Occipital lobe (tissue), 1 donor: ENCODE measurements at regions not wholly inside any gene's neighbourhood (a gene's known extent, or its start where the extent isn't known, plus 50 kb on each side); places are given as distances from the start of the nearest gene placed in this dataset.
A peak's percentile ranks its signal among the peaks of the same experiment; 100 is the strongest.

Source experiments
- DNase-seq: peaks from one replicate; lab custom pipeline; 2025; lab: John Stamatoyannopoulos, UW

DNA sequence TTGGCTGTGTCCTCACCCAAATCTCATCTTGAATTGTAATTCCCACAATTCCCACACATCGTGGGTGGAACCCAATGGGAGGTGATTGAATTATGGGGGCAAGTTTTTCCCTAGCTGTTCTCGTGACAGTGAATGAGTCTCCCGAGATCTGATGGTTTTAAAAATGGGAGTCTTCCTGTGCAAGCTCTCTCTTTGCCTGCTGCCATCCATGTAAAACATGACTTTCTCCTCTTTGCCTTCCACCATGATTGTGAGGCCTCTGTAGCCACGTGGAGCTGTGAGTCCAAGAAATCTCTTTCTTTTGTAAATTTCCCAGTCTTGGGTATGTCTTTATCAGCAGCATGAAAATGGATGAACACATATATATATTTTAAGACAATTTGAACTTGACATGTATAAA is 285.4 kb downstream of the BAMBI start:
- DNase-seq, result no peak

DNA sequence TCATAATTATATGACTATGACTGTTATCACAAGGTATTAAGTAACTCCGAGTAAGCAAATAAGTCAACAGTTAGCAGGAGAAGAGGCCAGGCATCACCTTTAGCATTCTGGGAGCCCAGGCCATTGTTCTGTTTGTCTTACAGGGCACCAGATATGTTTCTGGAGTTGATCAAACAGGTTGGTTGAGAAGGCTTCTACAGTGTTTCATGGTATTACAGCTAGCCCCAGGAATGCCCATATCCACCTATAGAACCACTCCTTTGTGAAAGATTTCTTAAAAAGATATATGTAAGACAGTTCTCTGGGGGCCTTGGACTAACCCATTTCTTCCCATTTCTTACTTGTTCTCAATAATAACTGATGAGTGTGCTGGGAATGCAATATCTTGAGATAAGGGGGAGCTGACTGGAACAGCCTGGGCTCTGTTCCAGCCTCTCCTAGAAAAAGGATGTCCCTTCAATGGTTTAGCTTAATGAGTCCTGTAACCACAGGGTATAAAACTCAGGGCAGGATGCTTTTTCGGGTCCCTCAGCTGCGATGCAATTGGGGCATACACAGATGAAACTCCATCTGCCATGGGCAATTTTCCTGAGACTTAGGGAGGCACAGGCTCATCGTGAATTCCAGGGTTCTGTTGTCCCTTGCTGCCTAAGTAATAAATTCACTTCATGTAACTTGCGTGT is 286.4 kb downstream of the BAMBI start:
- DNase-seq, result no peak

DNA sequence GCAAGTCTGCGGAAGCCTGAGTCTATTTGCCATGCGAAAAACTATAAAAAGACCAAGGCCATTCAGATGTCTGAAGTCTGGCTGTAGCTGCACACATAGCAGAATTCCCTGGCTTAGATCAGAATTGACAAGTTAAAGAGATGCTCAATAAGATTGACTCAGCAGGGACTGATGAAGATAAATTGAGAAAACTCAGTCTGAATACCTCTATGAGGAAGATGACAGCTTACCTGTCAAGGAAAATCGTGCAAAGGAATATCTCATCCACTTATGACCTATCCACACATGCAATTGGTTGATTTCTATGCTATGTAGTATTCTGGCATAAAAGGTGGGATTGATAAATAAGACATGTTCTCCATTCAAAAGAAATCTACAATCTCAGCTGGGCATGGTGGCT is 288.6 kb downstream of the BAMBI start:
- no peak for DNase-seq

DNA sequence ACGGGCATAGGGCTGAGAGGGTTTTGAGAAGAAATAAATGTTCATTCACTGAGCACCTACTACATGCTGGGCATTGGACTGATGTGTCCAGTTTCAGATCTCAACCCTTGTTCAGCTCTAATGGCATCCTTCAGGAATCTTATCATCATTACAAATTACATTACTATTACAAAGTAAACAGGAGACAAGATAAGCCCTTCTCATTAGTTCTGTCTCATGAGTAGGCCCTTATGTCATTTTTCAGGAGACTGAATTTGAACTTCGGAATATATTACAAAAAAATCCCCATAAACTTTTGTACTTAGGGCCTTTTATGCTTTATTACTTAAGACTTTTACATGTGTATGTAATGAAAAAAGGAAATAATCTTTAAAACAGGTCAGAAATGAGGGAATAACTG is 289.7 kb downstream of the BAMBI start:
- no peak for DNase-seq

DNA sequence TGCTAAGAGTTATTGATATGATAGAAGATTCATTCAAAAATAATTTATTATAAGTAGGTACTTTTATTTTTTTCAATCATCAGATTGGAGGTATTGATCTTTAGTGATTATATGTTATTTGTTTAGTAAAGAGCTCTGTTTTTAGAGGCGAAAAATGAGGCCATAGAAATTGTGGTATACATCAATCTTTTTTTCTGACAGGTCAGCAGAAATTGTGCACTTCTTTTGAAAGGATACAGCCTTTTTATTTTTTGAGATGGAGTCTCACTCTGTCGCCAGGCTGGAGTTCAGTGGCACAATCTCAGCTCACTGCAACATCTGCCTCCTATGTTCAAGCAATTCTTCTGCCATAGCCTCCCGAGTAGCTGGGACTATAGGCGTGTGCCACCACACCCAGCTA is 292.1 kb downstream of the BAMBI start:
- DNase-seq, result no peak

DNA sequence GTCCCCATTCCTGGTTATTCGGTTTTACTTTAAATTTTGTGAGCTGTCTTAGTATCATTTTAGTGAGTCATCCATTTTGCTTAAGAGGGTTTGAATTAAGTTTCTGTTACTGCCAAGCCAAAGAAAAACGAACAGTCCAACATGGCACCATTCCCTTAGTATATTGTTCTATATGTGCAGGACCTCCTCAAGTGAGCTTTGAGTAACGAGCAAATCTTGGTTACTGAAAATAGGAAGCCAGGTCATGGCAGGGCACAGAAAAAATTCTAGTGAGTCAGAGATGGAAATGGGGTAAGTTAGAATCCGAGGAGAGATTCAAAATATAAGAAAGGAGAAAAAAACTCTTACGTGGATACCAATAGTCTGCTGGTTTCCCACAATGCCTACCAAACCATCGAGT is 292.9 kb downstream of the BAMBI start:
- no peak for DNase-seq

DNA sequence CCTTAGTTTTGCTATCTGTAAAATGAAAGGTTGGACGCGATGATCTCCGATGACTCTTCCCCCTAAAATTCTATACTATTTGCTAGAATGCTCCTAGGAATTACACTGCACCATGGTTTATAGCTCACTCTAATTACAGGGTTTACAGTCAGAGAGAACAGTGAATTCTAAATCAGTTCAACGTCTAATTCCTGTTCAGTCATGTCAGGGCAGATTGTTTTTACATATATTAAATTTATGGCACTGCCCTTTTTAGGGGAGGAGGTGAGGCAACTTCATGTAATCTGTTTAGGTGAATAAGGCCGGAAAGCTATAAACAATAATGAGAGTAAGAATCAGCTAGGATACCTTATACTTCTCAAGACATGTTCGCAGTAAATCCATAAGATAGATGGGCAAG is 293.9 kb downstream of the BAMBI start:
- no peak for DNase-seq

DNA sequence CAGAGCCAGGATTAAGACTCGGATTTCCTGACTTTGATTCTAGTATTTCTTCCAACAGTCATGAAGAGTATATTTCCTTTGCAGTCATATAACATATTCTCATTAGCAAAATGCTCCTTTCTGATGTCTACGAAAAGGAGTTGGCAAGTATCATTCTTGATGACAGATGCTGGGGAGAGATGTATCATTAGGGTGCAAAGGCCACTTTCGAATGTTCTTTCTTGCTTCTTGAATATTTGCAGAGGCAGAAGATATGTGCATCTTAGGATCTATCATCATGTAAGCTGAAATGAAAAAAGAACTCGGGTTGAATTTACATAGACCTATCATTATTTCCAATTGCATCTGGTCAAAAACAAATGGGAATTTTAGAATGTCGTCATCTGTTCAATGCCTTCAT is 294.4 kb downstream of the BAMBI start:
- no peak for DNase-seq

DNA sequence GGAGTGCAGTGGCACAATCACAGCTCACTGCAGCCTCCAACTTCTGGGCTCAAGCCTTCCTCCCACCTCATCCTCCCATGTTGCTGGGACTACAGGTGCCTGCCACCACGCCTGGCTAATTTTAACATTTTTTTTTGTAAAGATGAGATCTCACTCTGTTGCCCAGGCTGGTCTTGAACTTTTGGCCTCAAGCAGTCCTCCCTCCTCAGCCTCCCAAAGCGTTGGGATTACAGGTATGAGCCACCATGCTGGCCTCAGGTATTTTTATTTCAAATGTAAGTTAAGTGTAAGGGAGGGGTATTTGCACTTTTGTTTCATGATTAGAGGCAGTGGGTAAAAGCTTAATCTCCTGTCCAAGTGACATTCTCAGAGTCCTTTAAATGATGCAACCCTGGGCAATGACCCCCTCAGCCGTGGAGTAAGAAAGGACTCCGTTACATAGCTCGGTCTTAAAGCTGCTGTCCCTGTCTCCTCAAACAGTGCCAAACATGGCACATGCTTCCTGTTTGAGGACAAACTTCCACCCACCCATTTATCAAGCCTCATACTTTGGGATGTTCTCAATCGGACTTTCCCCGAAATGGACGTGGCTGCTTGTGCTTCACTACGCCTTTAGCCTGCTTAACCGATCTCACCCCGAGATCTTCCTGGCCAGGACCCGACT is 296.1 kb downstream of the BAMBI start:
- no peak for DNase-seq

DNA sequence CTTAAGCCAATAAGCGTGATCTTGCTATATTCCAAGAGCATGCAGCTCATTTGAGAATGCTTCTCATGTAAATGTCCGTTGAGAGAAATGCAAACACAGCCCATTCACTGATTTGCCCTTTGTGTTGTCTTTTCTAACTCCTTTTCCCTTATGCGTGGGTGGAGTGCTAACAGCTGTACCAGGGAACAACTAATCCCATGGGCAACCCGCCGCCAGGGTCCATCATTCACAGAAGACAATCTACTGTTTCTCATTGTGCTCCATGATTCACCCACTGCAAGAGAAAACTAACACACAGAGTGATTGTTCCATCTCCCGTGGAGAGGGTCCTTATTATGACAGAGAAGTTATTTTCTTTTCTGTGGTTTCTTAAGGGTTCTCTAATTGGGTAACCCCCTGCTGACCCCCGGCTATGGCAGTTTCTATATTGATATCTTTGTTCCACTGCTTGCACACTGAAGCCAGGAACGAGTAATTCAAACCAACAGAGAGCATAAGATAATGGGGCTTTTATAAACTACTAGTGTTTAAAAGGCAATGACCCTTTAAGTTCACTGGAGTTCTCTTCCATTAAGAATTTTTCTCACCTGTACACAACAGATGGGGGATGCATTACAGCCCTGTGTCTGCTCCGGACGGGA is 298.7 kb downstream of the BAMBI start:
- no peak for DNase-seq

DNA sequence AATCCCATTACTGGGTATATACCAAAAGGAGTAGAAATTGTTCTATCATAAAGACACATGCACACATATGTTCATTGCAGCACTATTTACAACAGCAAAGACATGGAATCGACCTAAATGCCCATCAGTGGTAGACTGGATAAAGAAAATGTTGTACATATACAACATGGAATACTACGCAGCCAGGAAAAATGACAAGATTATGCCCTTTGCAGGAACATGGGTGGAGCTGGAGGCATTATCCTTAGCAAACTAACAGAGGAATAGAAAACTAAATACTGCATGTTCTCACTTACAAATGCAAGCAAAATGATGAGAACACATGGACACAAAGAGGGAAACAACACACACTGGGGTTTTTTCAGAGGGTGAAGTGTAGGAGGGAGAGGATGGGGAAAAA is 300.2 kb downstream of the BAMBI start:
- no peak for DNase-seq

DNA sequence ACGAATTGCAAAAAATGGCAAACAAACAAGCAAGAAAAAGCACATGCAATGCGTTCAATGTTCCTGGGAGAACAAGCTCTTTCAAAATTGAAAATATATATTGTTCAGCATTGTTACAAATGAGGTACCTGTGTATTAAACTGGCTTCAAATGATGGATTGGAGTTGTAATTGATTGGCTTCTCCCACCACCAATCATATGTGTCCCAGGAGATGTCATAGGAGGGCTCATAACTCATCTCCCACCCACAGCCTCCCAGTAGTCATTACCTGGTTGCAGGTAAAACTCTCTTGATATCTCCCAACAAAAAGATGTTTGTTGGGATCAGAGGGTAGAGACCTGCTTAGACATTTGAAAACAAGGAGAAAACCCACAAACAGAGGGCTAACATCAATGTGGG is 302.9 kb downstream of the BAMBI start:
- no peak for DNase-seq

DNA sequence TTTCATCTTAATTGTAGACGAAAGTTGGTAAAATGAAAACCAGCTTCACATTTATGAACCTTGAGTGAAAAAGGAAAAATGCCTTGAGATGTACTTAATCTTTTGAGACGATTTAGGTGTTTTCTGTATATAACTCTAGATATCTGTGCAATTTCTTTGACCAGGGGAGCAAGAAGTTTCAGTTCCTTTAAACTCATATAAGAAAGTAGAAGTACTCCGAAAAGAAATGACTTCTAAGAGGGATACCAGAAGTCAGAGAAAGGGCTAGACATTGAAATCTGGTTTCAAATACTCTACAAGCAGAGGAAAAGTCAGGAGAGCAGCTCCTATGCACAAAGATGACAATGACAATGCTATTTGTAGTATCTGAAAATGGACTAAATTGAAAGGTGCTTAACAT is 303.7 kb downstream of the BAMBI start:
- DNase-seq, result no peak

DNA sequence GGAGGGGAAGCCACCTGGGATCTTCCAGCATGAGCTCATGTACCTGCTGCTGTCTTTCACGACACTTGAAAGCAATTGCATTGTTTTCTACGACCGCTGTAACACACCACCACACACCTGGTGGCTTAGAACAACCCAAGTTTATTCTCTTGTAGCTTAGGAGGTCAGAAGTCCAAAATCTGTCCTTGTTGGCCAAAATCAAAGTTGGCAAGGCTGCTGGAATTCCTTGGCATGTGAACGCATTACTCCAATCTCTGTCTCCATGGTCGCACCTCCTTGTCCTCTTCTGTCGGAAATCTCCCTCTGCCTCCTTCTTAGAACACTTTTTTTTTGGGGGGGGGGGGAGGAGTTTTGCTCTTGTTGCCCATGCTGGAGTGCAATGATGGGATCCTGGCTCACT is 305.7 kb downstream of the BAMBI start:
- no peak for DNase-seq

DNA sequence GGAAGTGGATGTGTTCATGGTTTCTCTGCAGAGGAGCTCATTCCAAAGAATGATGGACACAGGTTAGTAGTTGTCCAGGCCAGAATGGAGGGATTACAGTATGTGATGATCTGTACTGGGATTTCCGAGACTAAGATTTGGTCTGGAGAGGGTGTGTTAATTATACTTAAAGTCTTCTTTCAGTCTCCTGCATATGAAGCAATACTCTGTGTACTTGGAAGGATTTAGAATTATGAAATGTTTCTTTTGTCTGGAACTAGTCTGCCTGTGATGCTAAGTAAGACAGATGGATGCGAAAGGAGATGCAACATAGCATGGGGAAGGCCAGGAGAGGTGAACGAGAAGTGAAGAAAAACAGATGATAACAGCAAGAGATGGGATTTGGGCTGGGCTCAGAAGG is 305.1 kb upstream of the LYZL1 start:
- DNase-seq, result no peak

DNA sequence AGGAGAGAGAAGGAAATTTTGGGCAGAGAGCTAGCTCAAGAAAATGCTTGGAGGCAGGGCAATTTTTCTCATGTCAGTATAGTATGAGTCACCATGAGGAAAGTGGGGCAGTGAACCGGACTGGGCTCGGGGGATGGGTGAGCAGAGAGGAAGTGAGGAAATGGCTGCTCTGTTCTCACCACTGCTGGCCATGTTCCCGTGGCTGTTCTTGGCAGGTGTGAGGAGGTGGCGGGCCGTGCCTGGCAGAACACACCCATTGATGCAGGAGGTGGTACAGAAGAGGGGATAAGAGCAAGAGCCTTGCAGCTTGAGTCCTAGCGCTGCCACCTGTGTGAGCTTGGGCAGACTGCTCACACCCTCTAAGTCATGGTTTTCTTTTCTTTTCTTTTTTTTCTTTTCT is 304.4 kb upstream of the LYZL1 start:
- peak; percentile 24 for DNase-seq

DNA sequence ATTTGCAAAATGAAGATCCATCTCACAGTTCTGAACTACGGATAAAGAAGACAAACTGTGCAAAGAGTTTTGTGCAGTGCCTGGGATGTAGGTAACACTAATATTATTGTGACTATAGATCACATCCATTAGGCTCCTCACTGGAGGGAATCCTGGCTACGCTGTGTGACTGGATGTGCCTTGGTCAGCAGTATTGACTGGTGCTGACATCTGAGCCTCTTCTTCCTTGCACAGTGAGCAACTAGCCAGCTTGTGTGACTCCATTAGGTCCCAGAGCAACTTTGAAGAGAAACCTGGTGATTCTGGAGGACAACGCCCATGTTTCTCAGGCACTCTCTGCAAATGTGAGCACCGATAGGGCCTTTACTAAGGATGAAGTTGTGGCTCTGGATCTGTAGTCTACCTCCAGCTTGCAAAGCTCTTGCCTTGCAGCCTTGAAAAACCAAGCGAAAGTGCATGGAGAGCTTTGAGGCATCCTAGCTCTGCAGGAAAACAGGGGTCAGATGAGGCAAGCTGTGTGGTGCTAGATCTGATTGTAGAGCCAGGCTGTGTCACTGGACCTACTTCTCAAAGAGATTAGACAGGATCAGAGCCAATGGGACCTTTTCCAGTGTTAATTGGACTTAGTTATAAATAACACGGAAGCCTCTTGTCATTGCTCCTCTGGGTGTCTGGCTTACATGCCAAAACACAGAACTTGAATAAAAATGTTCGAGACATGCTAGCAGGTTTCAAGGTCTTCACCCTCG is 303.6 kb upstream of the LYZL1 start:
- no peak for DNase-seq

DNA sequence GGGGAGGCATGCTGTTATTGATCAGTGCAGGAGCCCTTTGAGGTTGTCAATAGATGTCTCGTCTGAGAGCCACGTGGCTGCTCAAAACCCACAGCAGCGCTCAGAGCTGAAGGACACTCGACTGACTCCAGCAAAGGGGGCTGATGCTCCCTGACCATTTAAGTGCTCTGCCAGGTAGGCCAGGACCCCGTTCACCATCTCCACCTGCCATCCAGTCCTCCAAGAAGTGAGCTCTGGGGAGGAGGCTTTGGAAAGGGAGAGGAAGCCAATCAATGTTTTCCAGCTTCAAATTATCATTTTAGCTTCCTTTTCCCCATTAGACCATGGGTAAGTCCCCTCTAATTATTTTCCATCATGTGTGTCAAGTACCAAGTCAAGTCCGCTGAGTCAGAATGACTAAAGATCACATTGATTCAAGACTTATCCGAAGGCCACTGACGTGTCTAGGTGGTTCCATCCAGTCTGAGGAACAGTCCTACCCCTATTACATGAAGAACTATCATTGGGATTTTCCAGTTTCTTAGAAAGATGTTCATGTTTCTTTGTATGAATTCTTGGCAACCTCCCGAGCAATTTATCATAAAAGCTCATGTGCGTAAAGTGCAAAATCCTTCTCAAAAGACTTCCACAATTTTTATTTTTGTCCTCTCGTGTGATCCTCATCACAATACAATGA is 302.6 kb upstream of the LYZL1 start:
- no peak for DNase-seq

DNA sequence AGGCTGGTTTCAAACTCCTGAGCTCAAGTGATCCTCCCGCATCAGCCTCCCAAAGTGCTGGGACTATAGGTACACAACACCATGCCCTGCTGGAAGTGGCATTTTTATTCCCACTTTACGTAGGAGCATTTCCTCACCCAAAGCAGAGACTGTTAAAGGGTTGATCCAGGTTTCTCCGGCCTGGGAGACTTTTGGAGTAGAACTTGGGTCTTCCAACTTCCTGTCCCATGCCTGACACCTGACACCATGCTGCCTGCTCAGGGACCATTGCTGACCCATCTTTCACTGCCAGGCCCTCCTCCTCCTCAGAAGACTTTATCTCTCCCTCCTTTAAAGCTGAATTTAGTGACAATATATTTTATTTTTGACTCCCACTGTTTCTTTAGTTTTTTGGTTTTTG is 302.0 kb upstream of the LYZL1 start:
- no peak for DNase-seq

DNA sequence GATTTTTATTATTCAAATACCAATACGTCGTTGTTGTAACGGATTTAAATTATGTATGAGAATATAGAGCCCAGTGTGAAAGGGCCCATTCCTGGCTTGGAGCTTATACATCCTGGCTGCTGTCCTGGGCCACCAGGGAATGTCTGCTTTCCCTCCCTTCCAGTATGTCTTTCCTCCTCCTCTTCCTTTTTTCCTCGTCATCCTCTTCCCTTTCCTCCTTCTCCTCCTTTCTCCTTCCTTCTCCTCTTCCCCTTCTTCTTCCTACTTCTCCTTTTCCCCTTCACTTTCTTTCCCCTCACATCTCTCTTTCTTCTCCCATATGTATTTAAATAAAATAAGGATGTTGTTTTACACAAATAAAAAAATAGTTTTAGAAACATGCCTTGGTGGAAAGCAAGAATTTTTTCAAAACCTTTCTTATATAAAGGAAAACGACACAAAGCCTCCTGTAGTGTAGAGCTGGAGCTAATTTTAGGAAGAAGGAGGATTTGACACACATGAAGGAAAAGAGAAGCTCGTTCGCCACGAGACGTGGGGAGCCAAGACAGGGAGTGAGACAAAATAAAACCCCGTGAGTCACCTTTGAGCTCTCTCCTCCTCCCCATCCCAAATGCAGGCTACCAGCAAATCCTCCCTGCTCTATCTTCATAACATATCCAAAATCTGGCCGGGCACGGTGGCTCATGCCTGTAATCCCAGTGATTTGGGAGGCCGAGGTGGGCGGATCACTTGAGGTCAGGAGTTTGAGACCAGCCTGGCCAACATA is 301.1 kb upstream of the LYZL1 start:
- DNase-seq, result no peak

DNA sequence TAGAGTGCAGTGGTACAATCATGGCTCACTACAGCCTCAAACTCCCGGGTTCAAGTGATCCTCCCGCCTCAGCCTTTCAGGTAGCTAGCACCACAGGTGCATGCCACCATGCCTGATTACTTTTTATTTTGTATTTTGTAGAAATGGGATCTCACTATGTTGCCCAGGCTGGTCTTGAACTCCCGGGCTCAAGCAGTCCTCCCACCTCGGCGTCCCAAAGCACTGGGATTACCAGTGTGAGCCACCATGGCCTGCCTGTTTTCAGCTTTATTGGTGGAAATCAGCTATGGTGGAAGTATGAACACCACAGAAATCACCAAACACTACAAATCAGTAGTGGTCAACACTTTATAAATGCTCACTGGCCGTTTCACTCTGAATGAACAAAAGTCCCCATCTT is 299.9 kb upstream of the LYZL1 start:
- DNase-seq, result no peak
